GM12878 (cell line): ENCODE measurements at regions not wholly inside any gene's neighbourhood (a gene's known extent, or its start where the extent isn't known, plus 50 kb on each side); places are given as distances from the start of the nearest gene placed in this dataset.

Experiments used
- ATF7 ChIP-seq: fragments of 450-650 bp; IDR thresholded peaks from 2 replicates; pipeline ENCODE4 v1.6.1; 2016; ENCODE audit warnings: low read depth, mild to moderate bottlenecking
- BHLHE40 ChIP-seq, 2 experiments: fragments of 450-650 bp in 1 of 2; IDR thresholded peaks; 2 replicates each; pipeline ENCODE4 v1.6.1; 2011 to 2017; ENCODE audit warnings: low read depth in 2 of 2, borderline replicate concordance in 1 of 2, improper control_type of control experiment in 1 of 2, low read length in 1 of 2, mild to moderate bottlenecking in 1 of 2
- MYC ChIP-seq: IDR thresholded peaks from 2 replicates; pipeline ENCODE4 v1.6.1; 2011; ENCODE audit warnings: mild to moderate bottlenecking, low read length, moderate library complexity, inconsistent platforms; ENCODE audit not compliant: insufficient read depth, insufficient replicate concordance, insufficient read length, severe bottlenecking
- NRF1 ChIP-seq: conservative IDR thresholded peaks from 2 replicates; pipeline ENCODE4 v1.6.1; 2011; ENCODE audit warnings: mild to moderate bottlenecking, low read depth, low read length, improper control_type of control experiment
- POLR2A ChIP-seq: IDR thresholded peaks from 2 replicates; pipeline ENCODE4 v1.6.1; 2011; ENCODE audit warnings: low read depth, mild to moderate bottlenecking, low read length
- POLR2AphosphoS5 ChIP-seq: IDR thresholded peaks from 2 replicates; pipeline ENCODE4 v1.6.1; 2011; ENCODE audit warnings: mild to moderate bottlenecking, low read length, inconsistent platforms
- PRDM15 ChIP-seq: fragments of 450-650 bp; formaldehyde crosslinking; IDR thresholded peaks from 2 replicates; pipeline ENCODE4 v1.4.0; 2020; ENCODE audit warnings: mild to moderate bottlenecking, moderate library complexity
- SRF ChIP-seq, 2 experiments: IDR thresholded peaks; 2 replicates each; pipeline ENCODE4 v1.6.1; 2011; ENCODE audit warnings: low read depth in 2 of 2, low read length in 2 of 2, mild to moderate bottlenecking in 1 of 2, moderate library complexity in 1 of 2
- ZNF622 ChIP-seq: fragments of 450-650 bp; IDR thresholded peaks from 2 replicates; pipeline ENCODE4 v1.6.1; 2017; ENCODE audit warnings: mild to moderate bottlenecking, inconsistent platforms
- TF ChIP-seq, protein P1 (sequence below): fragments of 450-650 bp; IDR thresholded peaks from 2 replicates; pipeline ENCODE4 v1.6.1; 2017; ENCODE audit warnings: mild to moderate bottlenecking, moderate library complexity

DNA sequence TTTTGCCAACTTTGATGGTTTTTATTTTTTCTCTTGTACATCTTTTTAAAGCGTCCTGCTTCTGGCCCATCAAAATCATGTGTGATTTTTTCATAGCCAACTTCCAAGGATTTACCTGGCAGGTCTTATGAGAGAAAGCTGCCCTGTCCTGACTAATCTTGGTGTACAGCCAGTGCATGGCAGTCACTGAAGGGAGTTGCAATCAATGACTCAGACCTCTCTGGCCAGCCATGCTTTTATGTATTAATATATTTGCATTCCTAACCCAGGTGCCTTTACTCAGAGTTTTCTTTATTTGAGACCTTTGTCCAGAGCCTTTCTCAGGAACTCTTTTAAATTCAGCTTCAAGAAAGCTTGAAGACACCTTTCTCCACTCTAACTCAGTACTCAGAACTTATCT is 691.5 kb upstream of the HTR2C start:
- TF ChIP-seq NRF1 (no peak), PRDM15 (CRISPR knock-in tag) (no peak), MYC (no peak), SRF (IDR thresholded peaks at IDR 0.05; ENCODE audit: low read depth in 2 of 2, low read length in 2 of 2) (no peak), ZNF622 (no peak), POLR2AphosphoS5 (no peak), BHLHE40 (IDR thresholded peaks at IDR 0.05; ENCODE audit: borderline replicate concordance in 1 of 2, low read depth in 2 of 2, low read length in 1 of 2) (no peak), POLR2A (no peak), ATF7 (no peak)
- TF ChIP-seq, protein P1, sequence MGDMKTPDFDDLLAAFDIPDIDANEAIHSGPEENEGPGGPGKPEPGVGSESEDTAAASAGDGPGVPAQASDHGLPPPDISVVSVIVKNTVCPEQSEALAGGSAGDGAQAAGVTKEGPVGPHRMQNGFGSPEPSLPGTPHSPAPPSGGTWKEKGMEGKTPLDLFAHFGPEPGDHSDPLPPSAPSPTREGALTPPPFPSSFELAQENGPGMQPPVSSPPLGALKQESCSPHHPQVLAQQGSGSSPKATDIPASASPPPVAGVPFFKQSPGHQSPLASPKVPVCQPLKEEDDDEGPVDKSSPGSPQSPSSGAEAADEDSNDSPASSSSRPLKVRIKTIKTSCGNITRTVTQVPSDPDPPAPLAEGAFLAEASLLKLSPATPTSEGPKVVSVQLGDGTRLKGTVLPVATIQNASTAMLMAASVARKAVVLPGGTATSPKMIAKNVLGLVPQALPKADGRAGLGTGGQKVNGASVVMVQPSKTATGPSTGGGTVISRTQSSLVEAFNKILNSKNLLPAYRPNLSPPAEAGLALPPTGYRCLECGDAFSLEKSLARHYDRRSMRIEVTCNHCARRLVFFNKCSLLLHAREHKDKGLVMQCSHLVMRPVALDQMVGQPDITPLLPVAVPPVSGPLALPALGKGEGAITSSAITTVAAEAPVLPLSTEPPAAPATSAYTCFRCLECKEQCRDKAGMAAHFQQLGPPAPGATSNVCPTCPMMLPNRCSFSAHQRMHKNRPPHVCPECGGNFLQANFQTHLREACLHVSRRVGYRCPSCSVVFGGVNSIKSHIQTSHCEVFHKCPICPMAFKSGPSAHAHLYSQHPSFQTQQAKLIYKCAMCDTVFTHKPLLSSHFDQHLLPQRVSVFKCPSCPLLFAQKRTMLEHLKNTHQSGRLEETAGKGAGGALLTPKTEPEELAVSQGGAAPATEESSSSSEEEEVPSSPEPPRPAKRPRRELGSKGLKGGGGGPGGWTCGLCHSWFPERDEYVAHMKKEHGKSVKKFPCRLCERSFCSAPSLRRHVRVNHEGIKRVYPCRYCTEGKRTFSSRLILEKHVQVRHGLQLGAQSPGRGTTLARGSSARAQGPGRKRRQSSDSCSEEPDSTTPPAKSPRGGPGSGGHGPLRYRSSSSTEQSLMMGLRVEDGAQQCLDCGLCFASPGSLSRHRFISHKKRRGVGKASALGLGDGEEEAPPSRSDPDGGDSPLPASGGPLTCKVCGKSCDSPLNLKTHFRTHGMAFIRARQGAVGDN, result no peak
